B cell (primary cell): ENCODE measurements at regions not wholly inside any gene's neighbourhood (a gene's known extent, or its start where the extent isn't known, plus 50 kb on each side); places are given as distances from the start of the nearest gene placed in this dataset.

Source experiments
- ATAC-seq: fragments of 200-7000 bp; cut with Tn5 transposase; one replicate; pipeline ENCODE4 v1.10.0; 2021; ENCODE audit warnings: low read depth, mild to moderate bottlenecking, moderate number of reproducible peaks, moderate library complexity
- CTCF ChIA-PET: fragments of 350-600 bp; sonication (Branson Sonifier 250); formaldehyde crosslinking; loops from one replicate; lab custom pipeline; 2021; ENCODE audit warnings: antibody characterized with exemption, inconsistent platforms; lab: Charles Lee
- POLR2A ChIA-PET: fragments of 350-600 bp; sonication (Branson Sonifier 250); formaldehyde crosslinking; loops from one replicate; lab custom pipeline; 2021; ENCODE audit warnings: antibody characterized with exemption; lab: Charles Lee
- DNase-seq: peaks from one replicate; pipeline ENCODE4 v3.0.0; 2013
- H2AFZ ChIP-seq: 2 replicates; pipeline ENCODE4 v1.6.1; 2012; ENCODE audit warnings: mild to moderate bottlenecking, low read depth, low read length; ENCODE audit not compliant: insufficient read depth, poor library complexity, severe bottlenecking
- H3K27ac ChIP-seq, 2 donors: 1 replicate in 1 of 2; 2 replicates in 1 of 2; pipeline ENCODE4 v1.5.1; 2012 to 2013; ENCODE audit warnings: low read length in 2 of 2, mild to moderate bottlenecking in 2 of 2, moderate library complexity in 1 of 2
- H3K27me3 ChIP-seq, 4 experiments: fragments of 200-600 bp in 1 of 4; sonication (generic) in 1 of 4; replicated peaks in 1 of 4; 1 replicate in 2 of 4; 2 replicates in 2 of 4; pipeline versions ENCODE4 v1.6.1 to v1.7.0; 2013 to 2016; ENCODE audit warnings: low read length in 3 of 4, mild to moderate bottlenecking in 2 of 4, mixed read lengths in 1 of 4, moderate library complexity in 1 of 4; ENCODE audit not compliant: insufficient read depth in 4 of 4, control insufficient read depth in 3 of 4; ENCODE audit errors: control extremely low read depth in 1 of 4
- H3K36me3 ChIP-seq, 2 experiments: replicated peaks in 1 of 2; 1 replicate in 1 of 2; 2 replicates in 1 of 2; pipeline versions ENCODE4 v1.6.1 to v1.7.1; 2013; ENCODE audit warnings: low read length in 1 of 2; ENCODE audit not compliant: insufficient read depth in 2 of 2, control insufficient read depth in 1 of 2; ENCODE audit errors: control extremely low read depth in 1 of 2, extremely low read depth in 1 of 2
- H3K4me1 ChIP-seq, 2 donors: fragments of 200-600 bp in 1 of 2; sonication (generic) in 1 of 2; 1 replicate in 1 of 2; 2 replicates in 1 of 2; pipeline versions ENCODE4 v1.5.1 to v1.6.1; 2013 to 2017; ENCODE audit warnings: low read length in 2 of 2; ENCODE audit not compliant: control insufficient read depth in 2 of 2, insufficient read depth in 2 of 2
- H3K4me2 ChIP-seq: replicated peaks from 2 replicates; pipeline ENCODE3; 2012; ENCODE audit warnings: mild to moderate bottlenecking, low read depth, low read length; ENCODE audit not compliant: poor library complexity, severe bottlenecking
- H3K4me3 ChIP-seq, 5 experiments: fragments of 200-600 bp in 1 of 5; sonication (generic) in 1 of 5; 1 replicate in 3 of 5; 2 replicates in 2 of 5; pipeline versions ENCODE4 v1.5.1 to v1.7.0; 2011 to 2016; ENCODE audit warnings: low read length in 4 of 5, mild to moderate bottlenecking in 4 of 5, low read depth in 2 of 5, control low read depth in 1 of 5, moderate library complexity in 1 of 5; ENCODE audit not compliant: insufficient read depth in 1 of 5; ENCODE audit errors: control extremely low read depth in 1 of 5, extremely low read depth in 1 of 5
- H3K79me2 ChIP-seq: fragments of 200-600 bp; sonication (generic); one replicate; pipeline ENCODE4 v1.6.0; 2016; ENCODE audit warnings: low read length; ENCODE audit not compliant: control insufficient read depth, insufficient read depth
- H3K9ac ChIP-seq: fragments of 200-600 bp; sonication (generic); 2 replicates; pipeline ENCODE4 v1.6.1; 2017; ENCODE audit warnings: mild to moderate bottlenecking, low read length, moderate library complexity
- H3K9me3 ChIP-seq, 3 donors: one replicate each; pipeline versions ENCODE4 v1.6.1 to v1.7.1; 2013; ENCODE audit warnings: low read length in 2 of 3; ENCODE audit not compliant: control insufficient read depth in 2 of 3, insufficient read depth in 1 of 3; ENCODE audit errors: control extremely low read depth in 1 of 3
- H4K20me1 ChIP-seq: 2 replicates; pipeline ENCODE4 v1.6.0; 2012; ENCODE audit warnings: mild to moderate bottlenecking, low read length; ENCODE audit not compliant: insufficient read depth, control insufficient read depth, poor library complexity, severe bottlenecking
- H3K27ac Mint-ChIP-seq: one replicate; pipeline ENCODE4 v1.8.0; 2021; ENCODE audit warnings: mixed read lengths
- H3K27me3 Mint-ChIP-seq: one replicate; pipeline ENCODE4 v1.8.0; 2021; ENCODE audit warnings: mixed read lengths
- H3K4me1 Mint-ChIP-seq: one replicate; pipeline ENCODE4 v1.8.0; 2021; ENCODE audit warnings: mixed read lengths
- H3K4me3 Mint-ChIP-seq: one replicate; pipeline ENCODE4 v1.8.0; 2021; ENCODE audit warnings: mixed read lengths
- H3K9me3 Mint-ChIP-seq: one replicate; pipeline ENCODE4 v1.8.0; 2022; ENCODE audit warnings: mixed read lengths; ENCODE audit not compliant: insufficient read depth
- EZH2 ChIP-seq: IDR thresholded peaks from 2 replicates; pipeline ENCODE4 v1.6.1; 2012; ENCODE audit warnings: borderline replicate concordance, low read depth, mild to moderate bottlenecking, moderate library complexity, low read length; ENCODE audit not compliant: insufficient read depth, poor library complexity, severe bottlenecking
- WGBS: methylation state at CpG from one replicate; pipeline ENCODE4 v1.1.5; 2013; ENCODE audit warnings: missing lambda C conversion rate; ENCODE audit not compliant: insufficient coverage; 5-methylcytosine and 5-hydroxymethylcytosine counted together
- intact Hi-C: fragments of 100-400 bp; cut with micrococcal nuclease; formaldehyde crosslinking; loops from one replicate; pipeline ENCODE4 v1.10.0; 2022
- TF ChIP-seq, protein P1 (sequence below): fragments of 200-600 bp; IDR thresholded peaks from one replicate; pipeline ENCODE4 v1.8.0; 2022; ENCODE audit warnings: antibody characterized with exemption, mild to moderate bottlenecking

DNA sequence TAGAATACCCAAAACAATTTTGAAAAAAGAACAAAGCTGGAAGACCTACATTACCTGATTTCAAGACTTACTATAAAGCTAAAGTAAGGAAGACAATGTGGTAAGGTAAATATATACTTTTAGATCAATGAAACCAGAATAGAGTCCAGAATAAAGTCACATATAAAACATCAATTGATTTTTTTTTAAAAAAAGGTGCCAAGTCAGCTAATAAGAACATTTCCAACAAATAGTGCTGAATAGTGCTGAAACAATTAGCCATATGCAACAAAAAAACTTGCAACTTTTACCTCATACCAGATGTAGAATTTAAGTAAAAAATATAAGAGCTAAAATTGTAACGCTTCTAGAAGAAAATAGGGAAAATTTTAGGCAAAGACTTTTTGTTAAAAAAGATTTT, 73.0 kb upstream of the PDHA1 start:
- no peaks in the 10 kb centered on the region for H4K20me1 ChIP-seq
- CTCF ChIA-PET, result no interaction called here
- intact Hi-C loops, result no loop called here
- no peak overlapping the region for H3K27ac ChIP-seq
- no peak overlapping the region for H3K4me3 ChIP-seq
- no peak overlapping the region for H2AFZ ChIP-seq
- DNase-seq (no peak), ATAC-seq (no peak)
- no peak overlapping the region for H3K4me2 ChIP-seq
- H3K27me3 ChIP-seq, result no peaks in the 10 kb centered on the region
- no peak overlapping the region for H3K9ac ChIP-seq
- Mint-ChIP-seq H3K27me3 (peaks cover 2% of the 10 kb centered on the region), H3K27ac (no peak overlapping the region), H3K4me3 (no peak overlapping the region), H3K9me3 (peaks cover 2% of the 10 kb centered on the region), H3K4me1 (no peaks in the 10 kb centered on the region)
- TF ChIP-seq EZH2, result no peak
- TF ChIP-seq, protein P1, sequence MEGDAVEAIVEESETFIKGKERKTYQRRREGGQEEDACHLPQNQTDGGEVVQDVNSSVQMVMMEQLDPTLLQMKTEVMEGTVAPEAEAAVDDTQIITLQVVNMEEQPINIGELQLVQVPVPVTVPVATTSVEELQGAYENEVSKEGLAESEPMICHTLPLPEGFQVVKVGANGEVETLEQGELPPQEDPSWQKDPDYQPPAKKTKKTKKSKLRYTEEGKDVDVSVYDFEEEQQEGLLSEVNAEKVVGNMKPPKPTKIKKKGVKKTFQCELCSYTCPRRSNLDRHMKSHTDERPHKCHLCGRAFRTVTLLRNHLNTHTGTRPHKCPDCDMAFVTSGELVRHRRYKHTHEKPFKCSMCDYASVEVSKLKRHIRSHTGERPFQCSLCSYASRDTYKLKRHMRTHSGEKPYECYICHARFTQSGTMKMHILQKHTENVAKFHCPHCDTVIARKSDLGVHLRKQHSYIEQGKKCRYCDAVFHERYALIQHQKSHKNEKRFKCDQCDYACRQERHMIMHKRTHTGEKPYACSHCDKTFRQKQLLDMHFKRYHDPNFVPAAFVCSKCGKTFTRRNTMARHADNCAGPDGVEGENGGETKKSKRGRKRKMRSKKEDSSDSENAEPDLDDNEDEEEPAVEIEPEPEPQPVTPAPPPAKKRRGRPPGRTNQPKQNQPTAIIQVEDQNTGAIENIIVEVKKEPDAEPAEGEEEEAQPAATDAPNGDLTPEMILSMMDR, result no peak
- no CpG with 5 or more reads among the region's 1 CpG for WGBS
- no peaks in the 10 kb centered on the region for H3K36me3 ChIP-seq
- no peaks in the 10 kb centered on the region for H3K9me3 ChIP-seq
- no peaks in the 10 kb centered on the region for H3K79me2 ChIP-seq
- POLR2A ChIA-PET, result no interaction called here
- H3K4me1 ChIP-seq, result no peaks in the 10 kb centered on the region

DNA sequence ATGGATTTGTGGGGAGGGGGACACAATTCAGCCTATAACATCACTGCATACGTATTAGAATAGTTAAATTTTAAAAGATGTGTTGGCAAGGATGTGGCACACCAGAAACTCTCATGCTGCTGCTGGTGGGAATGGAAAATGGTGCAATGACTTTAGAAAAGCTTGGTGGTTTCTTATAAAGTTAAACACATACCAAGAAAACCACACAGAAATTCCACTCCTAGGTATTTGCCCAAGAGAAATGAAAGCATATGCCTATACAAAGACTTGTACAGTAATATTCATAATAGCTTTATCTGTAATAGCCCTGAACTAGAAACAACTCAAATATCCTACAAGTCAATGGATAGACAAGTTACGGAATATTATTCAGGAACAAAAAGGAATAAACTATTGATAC, 71.3 kb upstream of the PDHA1 start:
- no peaks in the 10 kb centered on the region for H3K9me3 ChIP-seq
- H3K9me3 Mint-ChIP-seq, result peaks cover 2% of the 10 kb centered on the region
- no peak overlapping the region for H3K27ac Mint-ChIP-seq
- H3K27ac ChIP-seq, result no peak overlapping the region
- no peaks in the 10 kb centered on the region for H3K4me1 Mint-ChIP-seq
- no peaks in the 10 kb centered on the region for H3K36me3 ChIP-seq
- H3K4me3 ChIP-seq, result no peak overlapping the region
- H3K4me1 ChIP-seq, result no peaks in the 10 kb centered on the region
- no CpG with 5 or more reads among the region's 2 CpGs for WGBS
- CTCF ChIA-PET, result no interaction called here
- POLR2A ChIA-PET, result no interaction called here
- no peaks in the 10 kb centered on the region for H3K27me3 Mint-ChIP-seq
- no peak overlapping the region for H3K4me2 ChIP-seq
- no peak overlapping the region for H3K4me3 Mint-ChIP-seq
- no peaks in the 10 kb centered on the region for H4K20me1 ChIP-seq
- H3K27me3 ChIP-seq, result no peaks in the 10 kb centered on the region
- no peak overlapping the region for H3K9ac ChIP-seq
- no peak overlapping the region for H2AFZ ChIP-seq
- ATAC-seq (no peak), DNase-seq (no peak)
- TF ChIP-seq, protein P1, result no peak
- intact Hi-C loops, result no loop called here
- H3K79me2 ChIP-seq, result no peaks in the 10 kb centered on the region
